Testis (tissue), 2 donors: ENCODE measurements at regions not wholly inside any gene's neighbourhood (a gene's known extent, or its start where the extent isn't known, plus 50 kb on each side); places are given as distances from the start of the nearest gene placed in this dataset.
"Not testable (repeated sequence)": the region's sequence is repeated elsewhere in the genome, so short reads cannot be mapped to it uniquely, and the experiment has no call there.

Experiments
- CTCF ChIP-seq, 3 experiments: fragments of 450-650 bp in 2 of 3; fragments of 200-600 bp in 1 of 3; sonication (generic) in 1 of 3; IDR thresholded peaks; one replicate each; pipeline ENCODE4 v1.5.1; 2016 to 2019; ENCODE audit warnings: antibody characterized with exemption in 3 of 3, mild to moderate bottlenecking in 2 of 3, moderate library complexity in 1 of 3
- POLR2A ChIP-seq: fragments of 450-650 bp; IDR thresholded peaks from one replicate; pipeline ENCODE4 v1.6.1; 2017; ENCODE audit warnings: antibody characterized with exemption, mild to moderate bottlenecking, moderate library complexity

DNA sequence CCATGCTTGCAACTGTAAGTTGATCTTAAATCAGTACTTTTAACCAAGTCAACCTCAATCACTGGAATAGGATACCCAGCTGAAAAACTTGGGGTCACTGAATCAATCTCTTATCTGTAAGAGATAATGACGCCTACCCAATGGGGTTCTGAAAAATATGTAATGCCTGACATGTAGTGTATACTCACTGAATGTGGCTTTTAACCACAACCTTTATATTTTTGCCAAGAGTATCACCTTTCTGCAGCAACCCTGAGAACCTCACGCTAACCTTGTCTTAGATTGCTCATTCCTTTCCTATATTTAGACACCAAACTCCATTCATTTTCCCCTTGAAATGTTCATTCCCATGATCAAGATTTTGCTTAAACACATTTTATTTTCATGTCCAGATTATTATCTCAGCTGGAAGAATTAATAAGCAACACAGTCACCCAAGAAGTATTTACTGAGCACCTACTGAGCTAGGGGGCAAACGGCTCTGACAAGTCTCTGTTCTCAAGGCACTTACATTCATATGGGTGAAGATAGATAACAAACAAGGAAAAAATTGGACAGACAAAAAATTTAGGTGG lies 82.7 kb upstream of the GBA3 start:
- TF ChIP-seq CTCF (IDR thresholded peaks at IDR 0.05); POLR2A: not testable (repeated sequence)
